Ectodermal cell (in vitro differentiated cells): ENCODE measurements at regions not wholly inside any gene's neighbourhood (a gene's known extent, or its start where the extent isn't known, plus 50 kb on each side); places are given as distances from the start of the nearest gene placed in this dataset.

Source experiments
- H3K27ac ChIP-seq: 2 replicates; pipeline ENCODE4 v1.7.0; 2013; ENCODE audit warnings: mild to moderate bottlenecking, low read depth, low read length; ENCODE audit not compliant: insufficient read depth, poor library complexity, severe bottlenecking
- H3K27me3 ChIP-seq: 2 replicates; pipeline ENCODE4 v1.7.0; 2013; ENCODE audit warnings: mild to moderate bottlenecking, low read length; ENCODE audit not compliant: insufficient read depth, control insufficient read depth, poor library complexity, severe bottlenecking
- H3K36me3 ChIP-seq: one replicate; pipeline ENCODE4 v1.7.0; 2013; ENCODE audit warnings: low read length; ENCODE audit not compliant: control insufficient read depth, insufficient read depth
- H3K4me1 ChIP-seq: one replicate; pipeline ENCODE4 v1.7.0; 2013; ENCODE audit warnings: low read length; ENCODE audit not compliant: control insufficient read depth, insufficient read depth
- H3K4me3 ChIP-seq: 2 replicates; pipeline ENCODE4 v1.7.0; 2013; ENCODE audit warnings: low read depth, low read length, control low read depth; ENCODE audit not compliant: insufficient read depth
- H3K9me3 ChIP-seq: 2 replicates; pipeline ENCODE4 v1.7.0; 2013; ENCODE audit warnings: mild to moderate bottlenecking, low read length, moderate library complexity; ENCODE audit not compliant: control insufficient read depth
- WGBS, 2 experiments: methylation state at CpG; one replicate each; pipeline ENCODE4 v1.1.7; 2013; ENCODE audit warnings: missing lambda C conversion rate in 2 of 2; 5-methylcytosine and 5-hydroxymethylcytosine counted together

- Histone ChIP-seq H3K4me1 (no peaks in the 10 kb centered on the region), H3K27me3 (no peaks in the 10 kb centered on the region), H3K36me3 (no peaks in the 10 kb centered on the region), H3K27ac (no peak overlapping the region), H3K4me3 (no peak overlapping the region), H3K9me3 (peaks cover 3% of the 10 kb centered on the region)
- 84 to 91% methylated on average over 9 of the region's 9 CpGs for WGBS, 2 experiments
Measured at GRCh38 chr7:67462781-67463191, 466.2 kb downstream of the TYW1 start.

- 91 to 97% methylated on average over 1 of the region's 1 CpG for WGBS, 2 experiments
- peaks cover 4% of the 10 kb centered on the region for H3K9me3 ChIP-seq
- no peak overlapping the region for H3K27ac ChIP-seq
- no peak overlapping the region for H3K4me3 ChIP-seq
- H3K4me1 ChIP-seq = no peaks in the 10 kb centered on the region
- H3K36me3 ChIP-seq = no peaks in the 10 kb centered on the region
- no peaks in the 10 kb centered on the region for H3K27me3 ChIP-seq
Measured at GRCh38 chr7:67463316-67463715, 466.7 kb downstream of the TYW1 start.

- 96 to 100% methylated on average over 1 of the region's 1 CpG for WGBS, 2 experiments
- no peaks in the 10 kb centered on the region for H3K27me3 ChIP-seq
- no peaks in the 10 kb centered on the region for H3K36me3 ChIP-seq
- no peak overlapping the region for H3K27ac ChIP-seq
- H3K4me1 ChIP-seq = no peaks in the 10 kb centered on the region
- no peak overlapping the region for H3K4me3 ChIP-seq
- H3K9me3 ChIP-seq = peaks cover 7% of the 10 kb centered on the region
Measured at GRCh38 chr7:67463983-67464382, 467.4 kb downstream of the TYW1 start.

GRCh38 chr7:67466109-67466508 is 469.5 kb downstream of the TYW1 start:
- Histone ChIP-seq H3K27ac (no peak overlapping the region), H3K9me3 (peaks cover 7% of the 10 kb centered on the region), H3K4me3 (no peak overlapping the region), H3K4me1 (peaks cover 9% of the 10 kb centered on the region), H3K36me3 (no peaks in the 10 kb centered on the region), H3K27me3 (no peaks in the 10 kb centered on the region)
- WGBS, 2 experiments = 93 to 95% methylated on average over 2 of the region's 2 CpGs

- Histone ChIP-seq H3K27me3 (no peaks in the 10 kb centered on the region), H3K27ac (peak overlapping the region; percentile 57), H3K4me3 (no peak overlapping the region), H3K36me3 (no peaks in the 10 kb centered on the region), H3K4me1 (peaks cover 9% of the 10 kb centered on the region), H3K9me3 (peaks cover 4% of the 10 kb centered on the region)
- 26 to 31% methylated on average over 6 of the region's 6 CpGs for WGBS, 2 experiments
Measured at GRCh38 chr7:67470256-67470751, 473.7 kb downstream of the TYW1 start.

- H3K4me1 ChIP-seq = no peaks in the 10 kb centered on the region
- no peaks in the 10 kb centered on the region for H3K27me3 ChIP-seq
- no peaks in the 10 kb centered on the region for H3K9me3 ChIP-seq
- H3K4me3 ChIP-seq = no peak overlapping the region
- 90 to 92% methylated on average over 1 of the region's 1 CpG for WGBS, 2 experiments
- H3K27ac ChIP-seq = no peak overlapping the region
- no peaks in the 10 kb centered on the region for H3K36me3 ChIP-seq
Measured at GRCh38 chr7:67475293-67475692, 478.7 kb downstream of the TYW1 start.

GRCh38 chr7:67478066-67478465 is 481.4 kb downstream of the TYW1 start:
- H3K4me3 ChIP-seq = no peak overlapping the region
- H3K4me1 ChIP-seq = no peaks in the 10 kb centered on the region
- 83 to 94% methylated on average over 6 of the region's 6 CpGs for WGBS, 2 experiments
- H3K36me3 ChIP-seq = no peaks in the 10 kb centered on the region
- no peak overlapping the region for H3K27ac ChIP-seq
- no peaks in the 10 kb centered on the region for H3K27me3 ChIP-seq
- H3K9me3 ChIP-seq = no peaks in the 10 kb centered on the region

- H3K36me3 ChIP-seq = no peaks in the 10 kb centered on the region
- no peaks in the 10 kb centered on the region for H3K27me3 ChIP-seq
- H3K4me3 ChIP-seq = no peak overlapping the region
- 2 to 3% methylated on average over 13 of the region's 13 CpGs for WGBS, 2 experiments
- H3K9me3 ChIP-seq = no peaks in the 10 kb centered on the region
- H3K27ac ChIP-seq = no peak overlapping the region
- H3K4me1 ChIP-seq = peaks cover 7% of the 10 kb centered on the region
Measured at GRCh38 chr7:67484244-67484751, 487.7 kb downstream of the TYW1 start.

- peaks cover 7% of the 10 kb centered on the region for H3K4me1 ChIP-seq
- no peaks in the 10 kb centered on the region for H3K36me3 ChIP-seq
- no peaks in the 10 kb centered on the region for H3K9me3 ChIP-seq
- H3K27me3 ChIP-seq = no peaks in the 10 kb centered on the region
- H3K27ac ChIP-seq = no peak overlapping the region
- no peak overlapping the region for H3K4me3 ChIP-seq
- WGBS, 2 experiments = 90 to 92% methylated on average over 3 of the region's 3 CpGs
Measured at GRCh38 chr7:67486401-67486800, 489.8 kb downstream of the TYW1 start.

GRCh38 chr7:67487316-67487715 is 490.7 kb downstream of the TYW1 start:
- 92 to 94% methylated on average over 7 of the region's 7 CpGs for WGBS, 2 experiments

GRCh38 chr7:67489881-67490280 is 493.2 kb downstream of the TYW1 start:
- peaks cover 1% of the 10 kb centered on the region for H3K4me1 ChIP-seq
- no peaks in the 10 kb centered on the region for H3K27me3 ChIP-seq
- H3K36me3 ChIP-seq = no peaks in the 10 kb centered on the region
- H3K27ac ChIP-seq = no peak overlapping the region
- H3K9me3 ChIP-seq = no peaks in the 10 kb centered on the region
- H3K4me3 ChIP-seq = no peak overlapping the region
- WGBS, 2 experiments = 91 to 95% methylated on average over 5 of the region's 5 CpGs

More at GRCh38 chr7:67487316-67487715, 490.7 kb downstream of the TYW1 start:
- Histone ChIP-seq H3K27ac (no peak overlapping the region), H3K27me3 (no peaks in the 10 kb centered on the region), H3K9me3 (no peaks in the 10 kb centered on the region), H3K4me3 (no peak overlapping the region), H3K4me1 (peaks cover 7% of the 10 kb centered on the region), H3K36me3 (no peaks in the 10 kb centered on the region)
